Activated T-helper 1 cell treated with anti-CD3 and anti-CD28 coated beads, Interleukin-12 subunit alpha, Interleukin-12 subunit beta, Interleukin-2, Interleukin-4 antibody, amounts not matched to agents 30 ng/mL and 10 ng/mL and 1 ng/mL, durations not matched to agents 14 hours and 24 hours and 36 hours (primary cell): ENCODE measurements at regions not wholly inside any gene's neighbourhood (a gene's known extent, or its start where the extent isn't known, plus 50 kb on each side); places are given as distances from the start of the nearest gene placed in this dataset.

Experiments used
- DNase-seq: peaks from one replicate; pipeline ENCODE4 v3.0.0; 2021; ENCODE audit warnings: low spot score
- H3K27ac Mint-ChIP-seq: one replicate; pipeline ENCODE4 v1.8.0; 2021; ENCODE audit warnings: mild to moderate bottlenecking, mixed read lengths
- H3K27me3 Mint-ChIP-seq: one replicate; pipeline ENCODE4 v1.8.0; 2022; ENCODE audit warnings: mild to moderate bottlenecking, moderate library complexity, mixed read lengths; ENCODE audit not compliant: insufficient read depth
- H3K36me3 Mint-ChIP-seq: one replicate; pipeline ENCODE4 v1.8.0; 2021; ENCODE audit warnings: low read depth, mixed read lengths
- H3K4me1 Mint-ChIP-seq: one replicate; pipeline ENCODE4 v1.8.0; 2021; ENCODE audit warnings: low read depth, mixed read lengths
- H3K4me3 Mint-ChIP-seq: one replicate; pipeline ENCODE4 v1.8.0; 2021; ENCODE audit warnings: mild to moderate bottlenecking, moderate library complexity, mixed read lengths
- H3K9me3 Mint-ChIP-seq: one replicate; pipeline ENCODE4 v1.8.0; 2021; ENCODE audit warnings: mixed read lengths
- intact Hi-C: fragments of 100-400 bp; cut with micrococcal nuclease; formaldehyde crosslinking; loops from one replicate; pipeline ENCODE4 v1.15.1; 2024

- Mint-ChIP-seq H3K27ac (no peak overlapping the region), H3K27me3 (no peaks in the 10 kb centered on the region), H3K36me3 (no peaks in the 10 kb centered on the region), H3K4me1 (no peaks in the 10 kb centered on the region), H3K9me3 (peaks cover 6% of the 10 kb centered on the region), H3K4me3 (no peak overlapping the region)
- no peak for DNase-seq
- intact Hi-C loops = no loop called here
Observed at GRCh38 chr13:104301171-104301975, 1235.2 kb upstream of the SLC10A2 start.

GRCh38 chr13:104297075-104297474 lies 1230.9 kb upstream of the SLC10A2 start:
- no peaks in the 10 kb centered on the region for H3K36me3 Mint-ChIP-seq
- no peak for DNase-seq
- no peaks in the 10 kb centered on the region for H3K4me1 Mint-ChIP-seq
- H3K4me3 Mint-ChIP-seq = no peak overlapping the region
- peaks cover 2% of the 10 kb centered on the region for H3K9me3 Mint-ChIP-seq
- H3K27ac Mint-ChIP-seq = no peak overlapping the region
- H3K27me3 Mint-ChIP-seq = no peaks in the 10 kb centered on the region
- intact Hi-C loops = no loop called here

- intact Hi-C loops = no loop called here
- Mint-ChIP-seq H3K27ac (no peak overlapping the region), H3K27me3 (no peaks in the 10 kb centered on the region), H3K36me3 (no peaks in the 10 kb centered on the region), H3K4me3 (no peak overlapping the region), H3K4me1 (no peaks in the 10 kb centered on the region), H3K9me3 (peaks cover 2% of the 10 kb centered on the region)
- no peak for DNase-seq
Observed at GRCh38 chr13:104296286-104296685, 1230.1 kb upstream of the SLC10A2 start.

GRCh38 chr13:104295537-104295936 lies 1229.3 kb upstream of the SLC10A2 start:
- Mint-ChIP-seq H3K27ac (no peak overlapping the region), H3K4me1 (no peaks in the 10 kb centered on the region), H3K36me3 (no peaks in the 10 kb centered on the region), H3K9me3 (peaks cover 2% of the 10 kb centered on the region), H3K4me3 (no peak overlapping the region), H3K27me3 (no peaks in the 10 kb centered on the region)
- no peak for DNase-seq
- intact Hi-C loops = no loop called here

GRCh38 chr13:104289400-104289799 lies 1223.2 kb upstream of the SLC10A2 start:
- no peaks in the 10 kb centered on the region for H3K36me3 Mint-ChIP-seq
- H3K9me3 Mint-ChIP-seq = no peaks in the 10 kb centered on the region
- intact Hi-C loops = no loop called here
- DNase-seq = no peak
- H3K27ac Mint-ChIP-seq = no peak overlapping the region
- H3K4me1 Mint-ChIP-seq = no peaks in the 10 kb centered on the region
- H3K27me3 Mint-ChIP-seq = no peaks in the 10 kb centered on the region
- no peak overlapping the region for H3K4me3 Mint-ChIP-seq

- Mint-ChIP-seq H3K9me3 (no peaks in the 10 kb centered on the region), H3K27ac (no peak overlapping the region), H3K27me3 (no peaks in the 10 kb centered on the region), H3K4me1 (no peaks in the 10 kb centered on the region), H3K36me3 (no peaks in the 10 kb centered on the region), H3K4me3 (no peak overlapping the region)
- intact Hi-C loops = no loop called here
- DNase-seq = no peak
Observed at GRCh38 chr13:104288496-104288895, 1222.3 kb upstream of the SLC10A2 start.

- no peak overlapping the region for H3K27ac Mint-ChIP-seq
Observed at GRCh38 chr13:104286566-104287290, 1220.5 kb upstream of the SLC10A2 start.

GRCh38 chr13:104281910-104282309 lies 1215.7 kb upstream of the SLC10A2 start:
- Mint-ChIP-seq H3K27ac (no peak overlapping the region), H3K27me3 (no peaks in the 10 kb centered on the region), H3K36me3 (no peaks in the 10 kb centered on the region), H3K4me1 (no peaks in the 10 kb centered on the region), H3K9me3 (peaks cover 11% of the 10 kb centered on the region), H3K4me3 (no peak overlapping the region)
- intact Hi-C loops = no loop called here
- no peak for DNase-seq

More at GRCh38 chr13:104286566-104287290, 1220.5 kb upstream of the SLC10A2 start:
- Mint-ChIP-seq H3K4me1 (no peaks in the 10 kb centered on the region), H3K36me3 (no peaks in the 10 kb centered on the region), H3K4me3 (no peak overlapping the region), H3K27me3 (no peaks in the 10 kb centered on the region), H3K9me3 (no peaks in the 10 kb centered on the region)
- intact Hi-C loops = no loop called here
- no peak for DNase-seq

GRCh38 chr13:104270731-104271130 lies 1204.5 kb upstream of the SLC10A2 start:
- Mint-ChIP-seq H3K27ac (no peak overlapping the region), H3K9me3 (peaks cover 6% of the 10 kb centered on the region), H3K27me3 (no peaks in the 10 kb centered on the region), H3K4me1 (no peaks in the 10 kb centered on the region), H3K4me3 (no peak overlapping the region), H3K36me3 (no peaks in the 10 kb centered on the region)
- intact Hi-C loops = no loop called here
- no peak for DNase-seq

- no peak for DNase-seq
- intact Hi-C loops = no loop called here
- no peaks in the 10 kb centered on the region for H3K4me1 Mint-ChIP-seq
- H3K4me3 Mint-ChIP-seq = no peak overlapping the region
- no peak overlapping the region for H3K27ac Mint-ChIP-seq
- no peaks in the 10 kb centered on the region for H3K36me3 Mint-ChIP-seq
- H3K27me3 Mint-ChIP-seq = no peaks in the 10 kb centered on the region
- no peaks in the 10 kb centered on the region for H3K9me3 Mint-ChIP-seq
Observed at GRCh38 chr13:104267206-104267811, 1201.1 kb upstream of the SLC10A2 start.

GRCh38 chr13:104256701-104257100 lies 1190.5 kb upstream of the SLC10A2 start:
- H3K4me3 Mint-ChIP-seq = no peak overlapping the region
- intact Hi-C loops = no loop called here

GRCh38 chr13:104253063-104253680 lies 1187.0 kb upstream of the SLC10A2 start:
- no peak overlapping the region for H3K4me3 Mint-ChIP-seq
- H3K36me3 Mint-ChIP-seq = no peaks in the 10 kb centered on the region
- DNase-seq = no peak
- no peaks in the 10 kb centered on the region for H3K27me3 Mint-ChIP-seq
- H3K9me3 Mint-ChIP-seq = peaks cover 8% of the 10 kb centered on the region
- intact Hi-C loops = no loop called here
- H3K27ac Mint-ChIP-seq = no peak overlapping the region
- no peaks in the 10 kb centered on the region for H3K4me1 Mint-ChIP-seq

More at GRCh38 chr13:104256701-104257100, 1190.5 kb upstream of the SLC10A2 start:
- no peaks in the 10 kb centered on the region for H3K36me3 Mint-ChIP-seq
- H3K9me3 Mint-ChIP-seq = peaks cover 8% of the 10 kb centered on the region
- no peak for DNase-seq
- H3K4me1 Mint-ChIP-seq = no peaks in the 10 kb centered on the region
- no peaks in the 10 kb centered on the region for H3K27me3 Mint-ChIP-seq
- no peak overlapping the region for H3K27ac Mint-ChIP-seq

GRCh38 chr13:104251931-104252330 lies 1185.7 kb upstream of the SLC10A2 start:
- Mint-ChIP-seq H3K4me1 (no peaks in the 10 kb centered on the region), H3K36me3 (no peaks in the 10 kb centered on the region), H3K27ac (no peak overlapping the region), H3K9me3 (peaks cover 8% of the 10 kb centered on the region), H3K4me3 (no peak overlapping the region), H3K27me3 (no peaks in the 10 kb centered on the region)
- no peak for DNase-seq
- intact Hi-C loops = no loop called here
